Glomerular visceral epithelial cell (primary cell): ENCODE measurements at regions not wholly inside any gene's neighbourhood (a gene's known extent, or its start where the extent isn't known, plus 50 kb on each side); places are given as distances from the start of the nearest gene placed in this dataset.
A peak's percentile ranks its signal among the peaks of the same experiment; 100 is the strongest.

Experiments
- DNase-seq: peaks from one replicate; pipeline ENCODE4 v3.0.0-alpha.2; 2016; ENCODE audit errors: extremely low spot score

GRCh38 chr2:150783896-150784295 is 296.4 kb upstream of the RND3 start:
- no peak for DNase-seq

- DNase-seq: no peak
Measured at GRCh38 chr2:150783015-150783414, 295.5 kb upstream of the RND3 start.

- no peak for DNase-seq
Measured at GRCh38 chr2:150782613-150783012, 295.1 kb upstream of the RND3 start.

- DNase-seq: no peak
Measured at GRCh38 chr2:150781142-150781541, 293.7 kb upstream of the RND3 start.

GRCh38 chr2:150778828-150779227 is 291.4 kb upstream of the RND3 start:
- DNase-seq: no peak

- DNase-seq: no peak
Measured at GRCh38 chr2:150769421-150769820, 282.0 kb upstream of the RND3 start.

- DNase-seq: no peak
Measured at GRCh38 chr2:150767991-150768746, 280.7 kb upstream of the RND3 start.

GRCh38 chr2:150762571-150762970 is 275.1 kb upstream of the RND3 start:
- no peak for DNase-seq

GRCh38 chr2:150759531-150759930 is 272.1 kb upstream of the RND3 start:
- DNase-seq: no peak

- no peak for DNase-seq
Measured at GRCh38 chr2:150759106-150759505, 271.6 kb upstream of the RND3 start.

- DNase-seq: no peak
Measured at GRCh38 chr2:150752229-150752628, 264.8 kb upstream of the RND3 start.

GRCh38 chr2:150750720-150751119 is 263.3 kb upstream of the RND3 start:
- DNase-seq: no peak

- DNase-seq: no peak
Measured at GRCh38 chr2:150742094-150742493, 254.6 kb upstream of the RND3 start.

GRCh38 chr2:150735894-150736498 is 248.5 kb upstream of the RND3 start:
- no peak for DNase-seq

GRCh38 chr2:150733051-150733618 is 245.7 kb upstream of the RND3 start:
- no peak for DNase-seq

- DNase-seq: no peak
Measured at GRCh38 chr2:150732491-150732890, 245.0 kb upstream of the RND3 start.

- peak; percentile 63 for DNase-seq
Measured at GRCh38 chr2:150732064-150732463, 244.6 kb upstream of the RND3 start.

- DNase-seq: no peak
Measured at GRCh38 chr2:150729495-150729955, 242.1 kb upstream of the RND3 start.

- no peak for DNase-seq
Measured at GRCh38 chr2:150718280-150718679, 230.8 kb upstream of the RND3 start.

- no peak for DNase-seq
Measured at GRCh38 chr2:150716186-150716585, 228.7 kb upstream of the RND3 start.

GRCh38 chr2:150715501-150715900 is 228.0 kb upstream of the RND3 start:
- DNase-seq: no peak

- DNase-seq: no peak
Measured at GRCh38 chr2:150710916-150711315, 223.4 kb upstream of the RND3 start.

- no peak for DNase-seq
Measured at GRCh38 chr2:150710041-150710440, 222.6 kb upstream of the RND3 start.
